ENCODE measurements at regions not wholly inside any gene's neighbourhood (a gene's known extent, or its start where the extent isn't known, plus 50 kb on each side); places are given as distances from the start of the nearest gene placed in this dataset.

- no peak for TF ChIP-seq GABPA (IDR thresholded peaks at IDR 0.05 in 1 of 2, conservative IDR thresholded peaks at IDR 0.05 in 1 of 2)
- TF ChIP-seq CTCF (IDR thresholded peaks at IDR 0.05; ENCODE audit: low read depth, low read length, missing input control) = no peak
- TF ChIP-seq HNF4G (IDR thresholded peaks at IDR 0.05) = no peak
- TF ChIP-seq YY1 (IDR thresholded peaks at IDR 0.05) = no peak
- TF ChIP-seq, protein P1, sequence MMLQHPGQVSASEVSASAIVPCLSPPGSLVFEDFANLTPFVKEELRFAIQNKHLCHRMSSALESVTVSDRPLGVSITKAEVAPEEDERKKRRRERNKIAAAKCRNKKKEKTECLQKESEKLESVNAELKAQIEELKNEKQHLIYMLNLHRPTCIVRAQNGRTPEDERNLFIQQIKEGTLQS (IDR thresholded peaks at IDR 0.05) = no peak
- TF ChIP-seq RAD21 (IDR thresholded peaks at IDR 0.05) = no peak
- TF ChIP-seq TAF1 (conservative IDR thresholded peaks at IDR 0.05) = no peak
- TF ChIP-seq EGR1 (IDR thresholded peaks at IDR 0.05; ENCODE audit: low read depth in 2 of 2) = no peak
Observed at GRCh38 chr1:104765085-104765484, 1015.4 kb downstream of the AMY1C start.

All from liver (tissue), 3 donors.